ENCODE measurements at regions not wholly inside any gene's neighbourhood (a gene's known extent, or its start where the extent isn't known, plus 50 kb on each side); places are given as distances from the start of the nearest gene placed in this dataset.

- no peaks in the 10 kb centered on the region; a peak in 1 of 7 replicates for H3K27me3 ChIP-seq (replicated peaks in 1 of 4; ENCODE audit: control insufficient read depth in 3 of 4, extremely low read depth in 1 of 4, insufficient read depth in 3 of 4, low read length in 3 of 4)
- H3K79me2 ChIP-seq (ENCODE audit: control insufficient read depth in 1 of 2, insufficient read depth in 2 of 2, low read length in 2 of 2): no peaks in the 10 kb centered on the region
- H3K9ac ChIP-seq (replicated peaks in 1 of 4; ENCODE audit: extremely low read depth in 1 of 4, low read depth in 3 of 4, low read length in 3 of 4): no peak overlapping the region
- H3K27ac ChIP-seq (ENCODE audit: low read depth, low read length): no peak overlapping the region
- H3K4ac ChIP-seq (replicated peaks; ENCODE audit: insufficient read length, low read depth, low read length): no peak overlapping the region
- no peak overlapping the region for H4K8ac ChIP-seq (ENCODE audit: extremely low read depth, insufficient read depth, low read length)
- H2BK15ac ChIP-seq (ENCODE audit: low read length): no peak overlapping the region
- peak overlapping the region; percentile 71; the same call in 1 of the 2 replicates for H2AFZ ChIP-seq (ENCODE audit: low read length)
- H3K9me3 ChIP-seq (ENCODE audit: insufficient read depth in 2 of 2, low read depth in 1 of 2, low read length in 1 of 2): no peaks in the 10 kb centered on the region
- H4K5ac ChIP-seq (ENCODE audit: insufficient read length, low read depth, low read length): no peak overlapping the region
- no peak overlapping the region for H2AK5ac ChIP-seq (ENCODE audit: low read depth, low read length)
- no peak overlapping the region for H4K91ac ChIP-seq (replicated peaks; ENCODE audit: insufficient read length, low read length)
- FAIRE-seq (no peak), DNase-seq (ENCODE audit: low read depth in 1 of 2, low spot score in 2 of 2) (no peak)
- ChIA-PET CTCF (ENCODE audit: partially characterized antibody) (interaction anchor here (1.0 to 4.7 kb wide), 6 partner anchors 9 to 193 kb away, joined by 3 to 32 read pairs (median 4); no protein-coding TSS in a partner anchor), POLR2A (ENCODE audit: partially characterized antibody) (interaction anchor here (1.0 kb wide), 1 partner anchor 8 kb away, joined by 4 read pairs; no protein-coding TSS in a partner anchor)
- no peak overlapping the region for H3K23ac ChIP-seq (ENCODE audit: insufficient read length)
- peak overlapping the region; percentile 14; the same call in 1 of the 2 replicates for H3K18ac ChIP-seq (ENCODE audit: extremely low read depth, low read length)
- no peaks in the 10 kb centered on the region for H3K23me2 ChIP-seq (ENCODE audit: low read depth, low read length)
- H3K4me1 ChIP-seq (replicated peaks in 1 of 4; ENCODE audit: control insufficient read depth in 3 of 4, insufficient read depth in 4 of 4, low read length in 3 of 4): peaks cover 0 to 12% (median 4%) of the 10 kb centered on the region in 4 experiments; a peak in 2 of 7 replicates
- H3K56ac ChIP-seq (replicated peaks; ENCODE audit: insufficient read length, low read depth, low read length): no peak overlapping the region
- H3K4me2 ChIP-seq (ENCODE audit: insufficient read depth in 1 of 2, low read depth in 2 of 2, low read length in 2 of 2): peak overlapping the region; percentile 37 to 62
- no peak overlapping the region for H3K14ac ChIP-seq (ENCODE audit: insufficient read length)
- H3K79me1 ChIP-seq (ENCODE audit: low read depth, low read length): no peaks in the 10 kb centered on the region
- no peaks in the 10 kb centered on the region for H4K20me1 ChIP-seq (replicated peaks in 1 of 2; ENCODE audit: control insufficient read depth in 1 of 2, insufficient read depth in 2 of 2, low read length in 2 of 2)
- H2BK5ac ChIP-seq (ENCODE audit: low read depth, low read length): no peak overlapping the region
- H2BK120ac ChIP-seq (replicated peaks; ENCODE audit: low read depth, low read length): no peak overlapping the region
- no peak overlapping the region for H2BK12ac ChIP-seq (ENCODE audit: low read depth, low read length)
- H3K4me3 ChIP-seq (ENCODE audit: extremely low read depth in 1 of 4, insufficient read depth in 2 of 4, low read depth in 3 of 4, low read length in 4 of 4): peak overlapping the region in 2 of 4 experiments; percentile 2 to 48; a peak in 3 of 8 replicates
- no peak overlapping the region for H2BK20ac ChIP-seq (ENCODE audit: low read length)
- WGBS, 2 experiments (ENCODE audit: extremely low coverage in 1 of 2, insufficient coverage in 1 of 2, insufficient read length in 1 of 2, insufficient replicate concordance in 2 of 2, low coverage in 1 of 2, low lambda C conversion rate in 2 of 2, missing lambda C conversion rate in 1 of 2): 30% methylated on average over 13 of the region's 19 CpGs; no CpG with 5 or more reads in 1 of the 2 experiments
- H3K36me3 ChIP-seq (ENCODE audit: control insufficient read depth in 2 of 4, insufficient read depth in 4 of 4, low read length in 3 of 4): no peaks in the 10 kb centered on the region
- TF ChIP-seq KDM1A (IDR thresholded peaks at IDR 0.05; ENCODE audit: borderline replicate concordance, low read length) (peak; percentile 32; the same call in 1 of the 2 replicates), TBP (IDR thresholded peaks at IDR 0.05; ENCODE audit: low read depth, low read length) (no peak), SIRT6 (IDR thresholded peaks at IDR 0.05; ENCODE audit: low read length) (no peak), ATF3 (IDR thresholded peaks at IDR 0.05; ENCODE audit: insufficient read depth, low read depth, low read length) (no peak), BCL11A (IDR thresholded peaks at IDR 0.05; ENCODE audit: low read depth in 2 of 2, low read length in 2 of 2) (no peak), RAD21 (IDR thresholded peaks at IDR 0.05 in 1 of 2, conservative IDR thresholded peaks at IDR 0.05 in 1 of 2; ENCODE audit: low read depth in 2 of 2, low read length in 2 of 2) (no peak), JUND (IDR thresholded peaks at IDR 0.05; ENCODE audit: low read length) (peak; percentile 79; the same call in 1 of the 2 replicates), PHF8 (conservative IDR thresholded peaks at IDR 0.05; ENCODE audit: low read depth, low read length) (no peak), JUN (IDR thresholded peaks at IDR 0.05; ENCODE audit: low read depth, low read length) (0 out of 2 replicates have a peak, but pooled peaks have one; percentile 63), GTF2F1 (IDR thresholded peaks at IDR 0.05; ENCODE audit: borderline replicate concordance, low read depth, low read length) (no peak), FOSL1 (IDR thresholded peaks at IDR 0.05; ENCODE audit: insufficient read depth, low read depth, low read length) (no peak)
These were observed 114.1 kb downstream of the NOG start for GRCh38 chr17:56707312-56708219.
